ENCODE measurements at regions not wholly inside any gene's neighbourhood (a gene's known extent, or its start where the extent isn't known, plus 50 kb on each side); places are given as distances from the start of the nearest gene placed in this dataset.

- TF ChIP-seq CTCF (IDR thresholded peaks at IDR 0.05; ENCODE audit: borderline replicate concordance, extremely low read depth, low read length, poor library complexity, severe bottlenecking), result no peak
- TF ChIP-seq EZH2 (IDR thresholded peaks at IDR 0.05; ENCODE audit: borderline replicate concordance, low read depth, low read length, severe bottlenecking), result no peak
Measured at GRCh38 chr2:139925903-139926302, 1145.7 kb upstream of the NXPH2 start.

Measured in DND-41 (cell line).